Loucy (cell line): ENCODE measurements at regions not wholly inside any gene's neighbourhood (a gene's known extent, or its start where the extent isn't known, plus 50 kb on each side); places are given as distances from the start of the nearest gene placed in this dataset.
"Not testable (repeated sequence)": the region's sequence is repeated elsewhere in the genome, so short reads cannot be mapped to it uniquely, and the experiment has no call there.

Experiments
- H2AFZ ChIP-seq: fragments of 200-600 bp; sonication (generic); 2 replicates; pipeline ENCODE4 v1.6.0; 2016; ENCODE audit warnings: antibody characterized with exemption, mild to moderate bottlenecking, low read length, moderate library complexity
- H3F3A ChIP-seq: fragments of 200-600 bp; 2 replicates; pipeline ENCODE4 v1.6.0; 2016; ENCODE audit warnings: antibody characterized with exemption, low read depth, mild to moderate bottlenecking
- H3K27me3 ChIP-seq: fragments of 200-600 bp; sonication (generic); 2 replicates; pipeline ENCODE4 v1.6.1; 2014; ENCODE audit warnings: low read length, mild to moderate bottlenecking; ENCODE audit not compliant: insufficient read depth, poor library complexity, severe bottlenecking
- H3K36me3 ChIP-seq: fragments of 200-600 bp; sonication (generic); 2 replicates; pipeline ENCODE4 v1.6.1; 2016; ENCODE audit warnings: low read length; ENCODE audit not compliant: insufficient read depth
- H3K4me1 ChIP-seq: fragments of 200-600 bp; sonication (generic); 2 replicates; pipeline ENCODE4 v1.5.1; 2014; ENCODE audit warnings: low read length, mild to moderate bottlenecking; ENCODE audit not compliant: insufficient read depth, poor library complexity, severe bottlenecking
- H3K4me2 ChIP-seq: fragments of 200-600 bp; sonication (generic); 2 replicates; pipeline ENCODE4 v1.6.0; 2014; ENCODE audit warnings: antibody characterized with exemption, low read length, low read depth, mild to moderate bottlenecking; ENCODE audit not compliant: poor library complexity, severe bottlenecking
- H3K4me3 ChIP-seq: fragments of 200-600 bp; sonication (generic); 2 replicates; pipeline ENCODE4 v1.5.1; 2014; ENCODE audit warnings: low read length, mild to moderate bottlenecking, mixed read lengths; ENCODE audit not compliant: poor library complexity, severe bottlenecking
- H3K79me2 ChIP-seq: fragments of 200-600 bp; sonication (generic); 2 replicates; pipeline ENCODE4 v1.6.1; 2014; ENCODE audit warnings: low read length; ENCODE audit not compliant: insufficient read depth
- H3K9ac ChIP-seq: fragments of 200-600 bp; sonication (generic); 2 replicates; pipeline ENCODE4 v1.6.0; 2014; ENCODE audit warnings: mild to moderate bottlenecking, low read depth, low read length, moderate library complexity; ENCODE audit not compliant: poor library complexity, severe bottlenecking
- H3K9me2 ChIP-seq: fragments of 200-600 bp; sonication (generic); replicated peaks from 2 replicates; pipeline ENCODE4 v1.6.1; 2016; ENCODE audit warnings: low read depth, low read length, mixed read lengths
- H3K9me3 ChIP-seq: fragments of 200-600 bp; sonication (generic); 2 replicates; pipeline ENCODE4 v1.6.1; 2014; ENCODE audit warnings: mild to moderate bottlenecking, antibody characterized with exemption, low read length, low read depth; ENCODE audit not compliant: insufficient read depth
- H4K20me1 ChIP-seq: fragments of 200-600 bp; sonication (generic); 2 replicates; pipeline ENCODE4 v1.6.0; 2014; ENCODE audit warnings: antibody characterized with exemption, low read length, mild to moderate bottlenecking; ENCODE audit not compliant: insufficient read depth, poor library complexity, severe bottlenecking
- EZH2phosphoT487 ChIP-seq: fragments of 200-600 bp; IDR thresholded peaks from 2 replicates; pipeline ENCODE4 v1.6.1; 2018; ENCODE audit warnings: antibody characterized with exemption, mild to moderate bottlenecking, moderate library complexity, borderline replicate concordance
- TF ChIP-seq, protein P1 (sequence below): fragments of 200-600 bp; sonication (generic); conservative IDR thresholded peaks from 2 replicates; pipeline ENCODE4 v1.5.1; 2014; ENCODE audit warnings: mild to moderate bottlenecking, antibody characterized with exemption, low read length

DNA sequence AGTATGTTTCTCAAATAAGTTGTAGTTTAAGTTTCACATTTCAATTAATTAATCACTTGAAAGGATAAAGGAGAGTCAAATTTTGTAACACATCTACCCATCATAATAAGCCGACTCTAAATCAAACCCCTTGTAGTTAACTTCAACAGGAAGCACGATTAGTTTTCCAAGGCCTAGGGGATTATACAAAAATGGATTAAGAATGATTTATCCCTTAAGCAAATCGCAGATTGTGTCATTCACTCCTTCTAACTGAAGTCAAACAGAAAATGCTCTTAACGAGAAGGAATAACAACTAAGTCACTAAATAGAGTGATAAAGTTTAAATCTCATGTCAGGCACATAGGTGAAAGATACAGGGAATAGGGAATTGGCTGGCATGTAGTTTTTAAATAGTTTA lies 792.8 kb downstream of the ZPLD1 start:
- no peaks in the 10 kb centered on the region for H3K4me1 ChIP-seq
- H3K9me3 ChIP-seq, result no peaks in the 10 kb centered on the region
- no peaks in the 10 kb centered on the region for H4K20me1 ChIP-seq
- no peak overlapping the region for H3K9ac ChIP-seq
- H3K9me2 ChIP-seq, result no peaks in the 10 kb centered on the region
- TF ChIP-seq EZH2phosphoT487, result no peak
- TF ChIP-seq, protein P1, sequence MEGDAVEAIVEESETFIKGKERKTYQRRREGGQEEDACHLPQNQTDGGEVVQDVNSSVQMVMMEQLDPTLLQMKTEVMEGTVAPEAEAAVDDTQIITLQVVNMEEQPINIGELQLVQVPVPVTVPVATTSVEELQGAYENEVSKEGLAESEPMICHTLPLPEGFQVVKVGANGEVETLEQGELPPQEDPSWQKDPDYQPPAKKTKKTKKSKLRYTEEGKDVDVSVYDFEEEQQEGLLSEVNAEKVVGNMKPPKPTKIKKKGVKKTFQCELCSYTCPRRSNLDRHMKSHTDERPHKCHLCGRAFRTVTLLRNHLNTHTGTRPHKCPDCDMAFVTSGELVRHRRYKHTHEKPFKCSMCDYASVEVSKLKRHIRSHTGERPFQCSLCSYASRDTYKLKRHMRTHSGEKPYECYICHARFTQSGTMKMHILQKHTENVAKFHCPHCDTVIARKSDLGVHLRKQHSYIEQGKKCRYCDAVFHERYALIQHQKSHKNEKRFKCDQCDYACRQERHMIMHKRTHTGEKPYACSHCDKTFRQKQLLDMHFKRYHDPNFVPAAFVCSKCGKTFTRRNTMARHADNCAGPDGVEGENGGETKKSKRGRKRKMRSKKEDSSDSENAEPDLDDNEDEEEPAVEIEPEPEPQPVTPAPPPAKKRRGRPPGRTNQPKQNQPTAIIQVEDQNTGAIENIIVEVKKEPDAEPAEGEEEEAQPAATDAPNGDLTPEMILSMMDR, result no peak
- no peak overlapping the region for H2AFZ ChIP-seq
- H3K79me2 ChIP-seq, result no peaks in the 10 kb centered on the region
- no peak overlapping the region for H3K4me3 ChIP-seq
- no peaks in the 10 kb centered on the region for H3K27me3 ChIP-seq
- no peaks in the 10 kb centered on the region for H3F3A ChIP-seq
- no peak overlapping the region for H3K4me2 ChIP-seq
- no peaks in the 10 kb centered on the region for H3K36me3 ChIP-seq

DNA sequence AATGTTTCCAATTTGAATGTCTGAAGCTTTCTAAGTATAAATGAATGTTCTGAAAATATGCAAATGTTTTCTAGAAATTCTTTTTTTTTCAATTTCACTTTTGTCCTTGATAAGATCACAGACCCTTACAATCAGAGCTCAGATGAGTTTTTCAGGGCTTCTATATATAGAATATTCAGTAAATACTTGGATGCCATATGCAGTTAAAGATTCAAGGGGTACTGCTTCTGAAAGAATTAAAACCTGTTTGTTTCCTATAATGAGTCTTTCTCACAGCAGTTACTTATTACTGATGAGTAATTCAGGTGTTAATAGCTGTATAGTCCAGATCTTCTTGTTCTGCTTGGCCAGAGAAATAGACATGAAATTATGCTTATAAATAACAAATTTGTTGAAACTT lies 812.6 kb downstream of the ZPLD1 start:
- Histone ChIP-seq H3K79me2 (no peaks in the 10 kb centered on the region), H3K4me3 (no peak overlapping the region), H3K36me3 (no peaks in the 10 kb centered on the region), H3F3A (no peaks in the 10 kb centered on the region), H3K9ac (no peak overlapping the region), H3K9me3 (no peaks in the 10 kb centered on the region), H4K20me1 (no peaks in the 10 kb centered on the region), H2AFZ (no peak overlapping the region), H3K27me3 (no peaks in the 10 kb centered on the region), H3K9me2 (no peaks in the 10 kb centered on the region), H3K4me2 (no peak overlapping the region), H3K4me1 (no peaks in the 10 kb centered on the region)
- TF ChIP-seq, protein P1, result no peak
- no peak for TF ChIP-seq EZH2phosphoT487

DNA sequence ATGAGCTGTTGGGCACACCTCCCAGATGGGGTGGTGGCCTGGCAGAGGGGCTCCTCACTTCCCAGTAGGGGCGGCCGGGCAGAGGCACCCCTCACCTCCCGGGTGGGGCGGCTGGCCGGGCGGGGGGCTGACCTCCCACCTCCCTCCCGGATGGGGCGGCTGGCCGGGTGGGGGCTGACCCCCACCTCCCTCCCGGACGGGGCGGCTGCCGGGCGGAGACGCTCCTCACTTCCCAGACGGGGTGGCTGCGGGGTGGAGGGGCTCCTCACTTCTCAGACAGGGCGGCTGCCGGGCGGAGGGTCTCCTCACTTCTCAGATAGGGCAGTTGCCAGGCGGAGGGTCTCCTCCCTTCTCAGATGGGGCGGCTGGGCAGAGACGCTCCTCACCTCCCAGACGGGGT lies 820.0 kb downstream of the ZPLD1 start:
- not testable (repeated sequence) for H3K9ac ChIP-seq, H3K4me1 ChIP-seq, H3K36me3 ChIP-seq, H3K9me3 ChIP-seq, H3K79me2 ChIP-seq, H3K27me3 ChIP-seq, H3K4me3 ChIP-seq, H4K20me1 ChIP-seq, H2AFZ ChIP-seq, H3K9me2 ChIP-seq, H3K4me2 ChIP-seq, H3F3A ChIP-seq

DNA sequence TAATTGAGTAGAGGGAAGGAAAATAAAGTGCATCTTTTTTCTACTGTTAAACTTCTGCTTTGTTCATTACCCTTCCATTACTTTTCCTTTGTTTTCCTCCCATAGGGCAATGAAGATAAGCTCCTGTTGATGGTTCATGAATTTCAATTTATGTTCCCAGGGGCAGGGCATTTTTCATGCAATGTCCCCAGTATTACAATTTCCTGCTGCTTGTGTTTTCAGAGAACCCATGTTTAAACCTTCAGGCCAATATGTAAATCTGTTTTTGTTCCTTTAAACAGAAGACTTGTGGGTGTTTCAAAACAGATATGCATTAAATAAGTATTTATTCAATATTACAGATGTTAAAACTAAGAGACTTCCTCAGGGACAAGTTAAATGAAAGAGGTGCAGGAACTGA lies 834.5 kb downstream of the ZPLD1 start:
- Histone ChIP-seq H3K27me3 (no peaks in the 10 kb centered on the region), H3K9me2 (no peaks in the 10 kb centered on the region), H3K4me3 (no peak overlapping the region), H2AFZ (no peak overlapping the region), H3K79me2 (no peaks in the 10 kb centered on the region), H4K20me1 (no peaks in the 10 kb centered on the region), H3K9me3 (peaks cover 7% of the 10 kb centered on the region; the same call in 1 of the 2 replicates), H3K4me2 (no peak overlapping the region), H3K9ac (no peak overlapping the region), H3K36me3 (no peaks in the 10 kb centered on the region), H3K4me1 (no peaks in the 10 kb centered on the region), H3F3A (no peaks in the 10 kb centered on the region)
- no peak for TF ChIP-seq EZH2phosphoT487
- TF ChIP-seq, protein P1, result no peak
